PC-9 (cell line): ENCODE measurements at regions not wholly inside any gene's neighbourhood (a gene's known extent, or its start where the extent isn't known, plus 50 kb on each side); places are given as distances from the start of the nearest gene placed in this dataset.

Experiments
- EZH2 ChIP-seq: fragments of 200-600 bp; sonication (generic); IDR thresholded peaks from 2 replicates; pipeline ENCODE4 v1.8.0; 2017; ENCODE audit warnings: antibody characterized with exemption, low read depth
- TF ChIP-seq, protein P1 (sequence below): fragments of 200-600 bp; sonication (generic); conservative IDR thresholded peaks from 2 replicates; pipeline ENCODE4 v1.6.1; 2017; ENCODE audit warnings: mixed run types, antibody characterized with exemption, mild to moderate bottlenecking, moderate library complexity

GRCh38 chr1:147050654-147051053 is 112.5 kb downstream of the NBPF12 start:
- TF ChIP-seq, protein P1, sequence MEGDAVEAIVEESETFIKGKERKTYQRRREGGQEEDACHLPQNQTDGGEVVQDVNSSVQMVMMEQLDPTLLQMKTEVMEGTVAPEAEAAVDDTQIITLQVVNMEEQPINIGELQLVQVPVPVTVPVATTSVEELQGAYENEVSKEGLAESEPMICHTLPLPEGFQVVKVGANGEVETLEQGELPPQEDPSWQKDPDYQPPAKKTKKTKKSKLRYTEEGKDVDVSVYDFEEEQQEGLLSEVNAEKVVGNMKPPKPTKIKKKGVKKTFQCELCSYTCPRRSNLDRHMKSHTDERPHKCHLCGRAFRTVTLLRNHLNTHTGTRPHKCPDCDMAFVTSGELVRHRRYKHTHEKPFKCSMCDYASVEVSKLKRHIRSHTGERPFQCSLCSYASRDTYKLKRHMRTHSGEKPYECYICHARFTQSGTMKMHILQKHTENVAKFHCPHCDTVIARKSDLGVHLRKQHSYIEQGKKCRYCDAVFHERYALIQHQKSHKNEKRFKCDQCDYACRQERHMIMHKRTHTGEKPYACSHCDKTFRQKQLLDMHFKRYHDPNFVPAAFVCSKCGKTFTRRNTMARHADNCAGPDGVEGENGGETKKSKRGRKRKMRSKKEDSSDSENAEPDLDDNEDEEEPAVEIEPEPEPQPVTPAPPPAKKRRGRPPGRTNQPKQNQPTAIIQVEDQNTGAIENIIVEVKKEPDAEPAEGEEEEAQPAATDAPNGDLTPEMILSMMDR = no peak
- TF ChIP-seq EZH2 = no peak
